Trophoblast cell (in vitro differentiated cells and primary cell): ENCODE measurements at regions not wholly inside any gene's neighbourhood (a gene's known extent, or its start where the extent isn't known, plus 50 kb on each side); places are given as distances from the start of the nearest gene placed in this dataset.

Experiments
- DNase-seq, 2 donors: peaks; one replicate each; pipeline ENCODE4 v3.0.0-alpha.2; 2016
- H2AFZ ChIP-seq: 2 replicates; pipeline ENCODE4 v1.6.1; 2013; ENCODE audit warnings: low read length, moderate library complexity, mild to moderate bottlenecking; ENCODE audit not compliant: insufficient read depth, poor library complexity
- H2AK5ac ChIP-seq: 2 replicates; pipeline ENCODE4 v1.6.1; 2013; ENCODE audit warnings: mild to moderate bottlenecking, low read length
- H2BK120ac ChIP-seq: 2 replicates; pipeline ENCODE4 v1.6.1; 2013; ENCODE audit warnings: low read length, mild to moderate bottlenecking, moderate library complexity; ENCODE audit not compliant: insufficient read depth, poor library complexity
- H2BK12ac ChIP-seq: 2 replicates; pipeline ENCODE4 v1.6.1; 2013; ENCODE audit warnings: mild to moderate bottlenecking, low read length, moderate library complexity
- H2BK5ac ChIP-seq: 2 replicates; pipeline ENCODE4 v1.6.1; 2013; ENCODE audit warnings: low read length, low read depth, moderate library complexity, mild to moderate bottlenecking; ENCODE audit not compliant: poor library complexity
- H3K14ac ChIP-seq: 2 replicates; pipeline ENCODE4 v1.6.1; 2013; ENCODE audit warnings: mild to moderate bottlenecking, low read length
- H3K18ac ChIP-seq: 2 replicates; pipeline ENCODE4 v1.6.1; 2013; ENCODE audit warnings: mild to moderate bottlenecking, low read length
- H3K23ac ChIP-seq: 2 replicates; pipeline ENCODE4 v1.6.1; 2013; ENCODE audit warnings: low read length
- H3K27ac ChIP-seq: 2 replicates; pipeline ENCODE4 v1.5.1; 2013; ENCODE audit warnings: low read depth, mild to moderate bottlenecking, inconsistent platforms, low read length, moderate library complexity
- H3K27me3 ChIP-seq: 2 replicates; pipeline ENCODE4 v1.6.1; 2013; ENCODE audit warnings: inconsistent platforms, mild to moderate bottlenecking, low read length, moderate library complexity; ENCODE audit not compliant: insufficient read depth
- H3K36me3 ChIP-seq, 2 experiments: 1 replicate in 1 of 2; 2 replicates in 1 of 2; pipeline ENCODE4 v1.6.1; 2013; ENCODE audit warnings: low read length in 2 of 2, mild to moderate bottlenecking in 2 of 2, moderate library complexity in 1 of 2; ENCODE audit not compliant: insufficient read depth in 2 of 2, control insufficient read depth in 1 of 2
- H3K4ac ChIP-seq: 2 replicates; pipeline ENCODE4 v1.6.1; 2013; ENCODE audit warnings: low read depth, mild to moderate bottlenecking, low read length, moderate library complexity
- H3K4me1 ChIP-seq, 2 experiments: 1 replicate in 1 of 2; 2 replicates in 1 of 2; pipeline ENCODE4 v1.6.1; 2013; ENCODE audit warnings: low read length in 2 of 2, mild to moderate bottlenecking in 2 of 2, moderate library complexity in 1 of 2; ENCODE audit not compliant: insufficient read depth in 2 of 2, control insufficient read depth in 1 of 2
- H3K4me2 ChIP-seq: 2 replicates; pipeline ENCODE4 v1.6.1; 2013; ENCODE audit warnings: inconsistent platforms, mild to moderate bottlenecking, low read length, moderate library complexity
- H3K4me3 ChIP-seq: 2 replicates; pipeline ENCODE4 v1.5.1; 2013; ENCODE audit warnings: mild to moderate bottlenecking, low read depth, low read length, inconsistent platforms
- H3K79me1 ChIP-seq: one replicate; pipeline ENCODE4 v1.6.1; 2013; ENCODE audit warnings: low read length
- H3K79me2 ChIP-seq: 2 replicates; pipeline ENCODE4 v1.6.1; 2013; ENCODE audit warnings: low read length, mild to moderate bottlenecking; ENCODE audit not compliant: control insufficient read depth, insufficient read depth, poor library complexity
- H3K9ac ChIP-seq: 2 replicates; pipeline ENCODE4 v1.6.1; 2013; ENCODE audit warnings: mild to moderate bottlenecking, low read length
- H3K9me3 ChIP-seq: 2 replicates; pipeline ENCODE4 v1.6.1; 2013; ENCODE audit warnings: low read depth, mild to moderate bottlenecking, control low read depth, inconsistent platforms, low read length; ENCODE audit not compliant: insufficient read depth
- H4K12ac ChIP-seq: 2 replicates; pipeline ENCODE4 v1.6.1; 2013; ENCODE audit warnings: low read depth, mild to moderate bottlenecking, low read length, moderate library complexity
- H4K8ac ChIP-seq: 2 replicates; pipeline ENCODE4 v1.6.1; 2013; ENCODE audit warnings: low read depth, mild to moderate bottlenecking, low read length, moderate library complexity
- H4K91ac ChIP-seq: one replicate; pipeline ENCODE4 v1.6.1; 2013; ENCODE audit warnings: low read depth, mild to moderate bottlenecking, low read length, moderate library complexity
- WGBS: extraction: QIAGEN DNeasy Blood & Tissue Kit; methylation state at CpG from one replicate; pipeline ENCODE4 v1.1.7; 2013; ENCODE audit warnings: missing lambda C conversion rate; ENCODE audit not compliant: insufficient read length, insufficient coverage; ENCODE audit errors: extremely low coverage; 5-methylcytosine and 5-hydroxymethylcytosine counted together

DNA sequence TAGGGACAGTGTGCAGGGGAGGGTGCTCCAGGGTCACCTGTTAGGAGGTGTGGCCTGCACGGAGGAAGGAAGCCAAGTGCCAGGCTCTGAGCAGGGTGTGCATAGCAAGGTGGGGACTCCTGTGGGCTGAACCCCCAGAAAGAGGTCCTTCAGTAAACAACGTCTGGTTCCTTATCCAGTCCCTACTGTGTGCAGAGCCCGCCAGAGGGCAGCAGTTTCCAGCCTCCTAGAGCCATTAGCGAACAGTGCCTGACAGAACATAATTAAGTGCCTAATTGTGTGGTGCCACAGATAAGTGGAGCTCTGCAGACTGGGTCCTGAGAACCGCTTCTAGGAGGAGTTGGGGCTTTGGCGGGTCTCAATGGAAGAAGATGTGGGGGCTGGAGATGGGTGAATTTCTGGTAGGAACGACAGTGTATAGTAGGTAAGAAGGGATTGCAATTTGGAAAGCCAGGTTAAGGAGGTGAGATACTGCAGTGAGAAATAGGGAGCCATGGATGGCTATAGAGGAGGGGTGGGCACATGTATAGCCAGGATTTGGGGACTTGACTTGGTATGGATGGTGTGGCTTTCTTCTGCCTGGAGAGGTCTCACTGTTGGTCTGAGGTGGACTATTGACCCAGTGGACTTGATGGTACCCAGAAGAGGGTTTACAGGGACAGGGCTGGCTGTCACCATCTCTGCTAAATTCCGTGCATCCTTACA lies 323.1 kb downstream of the ZNF536 start:
- no peak overlapping the region for H3K4me2 ChIP-seq
- no peaks in the 10 kb centered on the region for H3K9me3 ChIP-seq
- DNase-seq = no peak
- WGBS = no CpG with 5 or more reads among the region's 8 CpGs
- no peak overlapping the region for H3K14ac ChIP-seq
- H3K36me3 ChIP-seq = no peaks in the 10 kb centered on the region
- no peak overlapping the region for H2BK5ac ChIP-seq
- peak overlapping the region; percentile 49 for H3K9ac ChIP-seq
- no peak overlapping the region for H4K91ac ChIP-seq
- no peak overlapping the region for H2AK5ac ChIP-seq
- no peak overlapping the region for H2BK12ac ChIP-seq
- no peak overlapping the region for H3K23ac ChIP-seq
- no peak overlapping the region for H3K18ac ChIP-seq
- no peaks in the 10 kb centered on the region for H3K27me3 ChIP-seq
- H3K4me1 ChIP-seq = no peaks in the 10 kb centered on the region
- no peak overlapping the region for H2AFZ ChIP-seq
- no peaks in the 10 kb centered on the region for H3K79me2 ChIP-seq
- H3K4ac ChIP-seq = no peak overlapping the region
- H4K12ac ChIP-seq = no peak overlapping the region
- H3K79me1 ChIP-seq = no peaks in the 10 kb centered on the region
- H3K4me3 ChIP-seq = no peak overlapping the region
- H4K8ac ChIP-seq = no peak overlapping the region
- no peak overlapping the region for H3K27ac ChIP-seq
- no peak overlapping the region for H2BK120ac ChIP-seq

GRCh38 chr19:30694156-30694755 lies 322.1 kb downstream of the ZNF536 start:
- Histone ChIP-seq H4K12ac (no peak overlapping the region), H3K9me3 (no peaks in the 10 kb centered on the region), H4K91ac (no peak overlapping the region), H3K79me2 (no peaks in the 10 kb centered on the region), H3K27ac (no peak overlapping the region), H3K14ac (no peak overlapping the region), H3K79me1 (no peaks in the 10 kb centered on the region), H3K4me3 (no peak overlapping the region), H3K4me1 (no peaks in the 10 kb centered on the region), H3K27me3 (no peaks in the 10 kb centered on the region), H4K8ac (no peak overlapping the region), H2BK120ac (no peak overlapping the region), H3K23ac (no peak overlapping the region), H2AFZ (no peak overlapping the region), H3K9ac (no peak overlapping the region), H2BK5ac (no peak overlapping the region), H2BK12ac (no peak overlapping the region), H2AK5ac (no peak overlapping the region), H3K36me3 (no peaks in the 10 kb centered on the region), H3K4ac (no peak overlapping the region), H3K4me2 (no peak overlapping the region), H3K18ac (no peak overlapping the region)
- no peak for DNase-seq
- no CpG with 5 or more reads among the region's 4 CpGs for WGBS

DNA sequence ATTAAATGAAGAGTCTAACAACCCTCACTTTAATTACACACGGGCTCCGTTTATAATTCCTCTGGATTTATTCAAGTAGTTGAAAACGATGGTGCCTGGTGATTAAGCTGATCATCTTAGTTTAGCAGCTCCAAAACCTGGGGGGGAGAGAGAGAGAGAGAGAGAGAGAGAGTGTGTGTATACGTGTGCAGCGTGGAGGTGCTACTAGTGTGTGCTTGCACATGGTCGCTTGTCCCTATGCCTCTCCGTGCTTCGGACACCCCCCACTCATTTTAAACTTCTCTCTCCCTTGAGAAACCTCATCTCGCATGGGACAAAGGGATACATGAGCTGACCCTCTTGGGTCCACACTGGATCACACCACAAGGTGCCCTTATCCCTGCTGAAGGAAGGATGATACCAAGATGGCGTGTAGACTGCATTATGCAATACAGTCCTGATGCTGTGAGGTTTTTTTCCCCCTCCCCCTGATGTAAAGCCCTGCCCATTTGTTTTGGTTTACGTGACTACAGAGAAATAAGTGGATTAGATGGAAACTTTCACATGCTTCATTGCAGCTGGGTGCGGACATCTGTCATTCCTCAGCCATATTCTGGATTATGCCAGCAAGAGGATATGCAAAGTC lies 320.8 kb downstream of the ZNF536 start:
- no peak overlapping the region for H4K8ac ChIP-seq
- H3K9ac ChIP-seq = no peak overlapping the region
- no peak overlapping the region for H2AK5ac ChIP-seq
- no peak overlapping the region for H3K14ac ChIP-seq
- no peak overlapping the region for H2BK5ac ChIP-seq
- H3K27me3 ChIP-seq = no peaks in the 10 kb centered on the region
- H3K4me3 ChIP-seq = no peak overlapping the region
- no peak overlapping the region for H3K4ac ChIP-seq
- H3K18ac ChIP-seq = no peak overlapping the region
- no peaks in the 10 kb centered on the region for H3K36me3 ChIP-seq
- WGBS = no CpG with 5 or more reads among the region's 12 CpGs
- H4K91ac ChIP-seq = no peak overlapping the region
- H2BK120ac ChIP-seq = no peak overlapping the region
- H3K23ac ChIP-seq = no peak overlapping the region
- no peak overlapping the region for H2BK12ac ChIP-seq
- H3K9me3 ChIP-seq = no peaks in the 10 kb centered on the region
- H3K4me2 ChIP-seq = no peak overlapping the region
- no peak overlapping the region for H2AFZ ChIP-seq
- no peak overlapping the region for H4K12ac ChIP-seq
- no peak overlapping the region for H3K27ac ChIP-seq
- no peaks in the 10 kb centered on the region for H3K79me1 ChIP-seq
- no peaks in the 10 kb centered on the region for H3K79me2 ChIP-seq
- no peak for DNase-seq
- H3K4me1 ChIP-seq = no peaks in the 10 kb centered on the region

GRCh38 chr19:30692181-30692811 lies 320.1 kb downstream of the ZNF536 start:
- Histone ChIP-seq H2AFZ (no peak overlapping the region), H2BK5ac (no peak overlapping the region), H3K4me3 (no peak overlapping the region), H4K12ac (no peak overlapping the region), H3K4ac (no peak overlapping the region), H2BK120ac (no peak overlapping the region), H3K23ac (no peak overlapping the region), H3K4me2 (no peak overlapping the region), H3K27ac (no peak overlapping the region), H3K9ac (no peak overlapping the region), H2AK5ac (no peak overlapping the region), H3K27me3 (no peaks in the 10 kb centered on the region), H3K36me3 (no peaks in the 10 kb centered on the region), H4K91ac (no peak overlapping the region), H3K4me1 (no peaks in the 10 kb centered on the region), H3K79me2 (no peaks in the 10 kb centered on the region), H3K9me3 (no peaks in the 10 kb centered on the region), H4K8ac (no peak overlapping the region), H3K79me1 (no peaks in the 10 kb centered on the region), H2BK12ac (no peak overlapping the region), H3K18ac (no peak overlapping the region), H3K14ac (no peak overlapping the region)
- WGBS = no CpG with 5 or more reads among the region's 21 CpGs
- DNase-seq = no peak
